ENCODE measurements at regions not wholly inside any gene's neighbourhood (a gene's known extent, or its start where the extent isn't known, plus 50 kb on each side); places are given as distances from the start of the nearest gene placed in this dataset.

DNA sequence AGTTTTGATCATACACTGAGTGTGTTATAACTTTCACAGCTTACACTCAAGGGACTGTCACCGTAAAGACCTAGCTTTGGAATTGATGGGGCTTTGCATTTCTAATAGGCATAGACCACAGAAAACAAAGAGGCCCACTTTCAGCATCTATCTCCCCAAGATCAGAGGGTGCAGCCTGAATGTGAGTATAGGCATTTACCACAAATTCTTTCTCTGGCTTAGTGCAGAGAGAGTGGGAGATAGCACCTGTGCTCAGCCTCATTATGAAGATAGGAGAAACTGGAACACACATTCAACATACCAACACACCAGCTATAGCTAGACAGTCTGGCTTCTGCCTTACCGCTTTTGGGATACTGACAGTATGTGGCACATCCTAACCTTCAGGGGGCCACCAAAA is 783.4 kb upstream of the GRAMD2B start:
- TF ChIP-seq, protein P1, sequence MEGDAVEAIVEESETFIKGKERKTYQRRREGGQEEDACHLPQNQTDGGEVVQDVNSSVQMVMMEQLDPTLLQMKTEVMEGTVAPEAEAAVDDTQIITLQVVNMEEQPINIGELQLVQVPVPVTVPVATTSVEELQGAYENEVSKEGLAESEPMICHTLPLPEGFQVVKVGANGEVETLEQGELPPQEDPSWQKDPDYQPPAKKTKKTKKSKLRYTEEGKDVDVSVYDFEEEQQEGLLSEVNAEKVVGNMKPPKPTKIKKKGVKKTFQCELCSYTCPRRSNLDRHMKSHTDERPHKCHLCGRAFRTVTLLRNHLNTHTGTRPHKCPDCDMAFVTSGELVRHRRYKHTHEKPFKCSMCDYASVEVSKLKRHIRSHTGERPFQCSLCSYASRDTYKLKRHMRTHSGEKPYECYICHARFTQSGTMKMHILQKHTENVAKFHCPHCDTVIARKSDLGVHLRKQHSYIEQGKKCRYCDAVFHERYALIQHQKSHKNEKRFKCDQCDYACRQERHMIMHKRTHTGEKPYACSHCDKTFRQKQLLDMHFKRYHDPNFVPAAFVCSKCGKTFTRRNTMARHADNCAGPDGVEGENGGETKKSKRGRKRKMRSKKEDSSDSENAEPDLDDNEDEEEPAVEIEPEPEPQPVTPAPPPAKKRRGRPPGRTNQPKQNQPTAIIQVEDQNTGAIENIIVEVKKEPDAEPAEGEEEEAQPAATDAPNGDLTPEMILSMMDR (IDR thresholded peaks at IDR 0.05), result no peak
- TF ChIP-seq POLR2A (IDR thresholded peaks at IDR 0.05), result no peak
